ENCODE measurements at regions not wholly inside any gene's neighbourhood (a gene's known extent, or its start where the extent isn't known, plus 50 kb on each side); places are given as distances from the start of the nearest gene placed in this dataset.

- no peak for DNase-seq
Observed at GRCh38 chr18:60980422-60981005, 352.7 kb upstream of the CDH20 start.

- DNase-seq = no peak
Observed at GRCh38 chr18:60981682-60982328, 351.4 kb upstream of the CDH20 start.

GRCh38 chr18:60982329-60982695 lies 350.9 kb upstream of the CDH20 start:
- DNase-seq = no peak

DNA sequence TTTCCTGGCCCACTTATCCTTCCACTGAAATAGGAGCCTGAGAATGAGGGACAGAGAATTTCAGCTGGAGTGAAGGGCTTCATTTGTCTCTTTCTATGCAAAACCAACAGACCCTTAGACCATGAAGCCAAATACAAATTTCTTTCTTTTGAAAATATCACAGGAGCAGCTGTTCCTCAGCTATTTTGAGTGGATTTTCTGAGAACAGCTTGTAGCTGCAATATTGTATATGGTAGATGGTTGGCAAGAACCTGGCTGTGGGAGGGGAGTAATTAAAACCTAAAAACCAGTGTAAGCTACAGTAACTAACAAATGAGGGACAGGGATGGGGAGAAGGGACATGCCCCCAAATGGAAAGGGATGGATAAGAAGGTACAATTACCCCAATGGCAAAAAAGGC lies 350.3 kb upstream of the CDH20 start:
- no peak for DNase-seq

GRCh38 chr18:60984510-60984909 lies 348.7 kb upstream of the CDH20 start:
- DNase-seq = peak in 1 of 3 donors; percentile 47

GRCh38 chr18:60987963-60988362 lies 345.3 kb upstream of the CDH20 start:
- DNase-seq = no peak

GRCh38 chr18:60996326-60996725 lies 336.9 kb upstream of the CDH20 start:
- DNase-seq = peak; percentile 18 to 63 (median 21)

DNA sequence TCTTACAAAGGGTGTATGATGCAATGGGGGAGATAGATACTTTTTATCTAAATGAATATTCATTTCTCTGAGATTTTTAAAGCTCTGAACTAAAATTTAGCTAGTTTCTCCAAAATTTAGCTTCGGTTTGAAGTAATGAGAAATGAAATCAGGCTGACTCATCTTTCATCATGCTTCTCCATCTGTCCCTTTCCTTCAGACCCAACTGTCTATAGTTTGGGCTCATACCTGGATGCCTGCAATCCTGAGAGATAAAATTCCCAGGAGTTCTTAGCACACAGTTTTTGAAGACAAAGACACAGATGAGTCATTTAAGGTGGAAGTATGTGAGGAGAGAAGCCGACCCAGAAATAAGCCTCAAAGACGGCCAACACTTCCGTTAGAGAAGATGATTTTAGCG lies 336.4 kb upstream of the CDH20 start:
- no peak for DNase-seq

GRCh38 chr18:61001138-61001537 lies 332.1 kb upstream of the CDH20 start:
- DNase-seq = no peak

GRCh38 chr18:61006687-61007224 lies 326.5 kb upstream of the CDH20 start:
- DNase-seq = no peak

- no peak for DNase-seq
Observed at GRCh38 chr18:61019338-61020301, 313.6 kb upstream of the CDH20 start.

GRCh38 chr18:61025596-61025995 lies 307.6 kb upstream of the CDH20 start:
- DNase-seq = no peak

DNA sequence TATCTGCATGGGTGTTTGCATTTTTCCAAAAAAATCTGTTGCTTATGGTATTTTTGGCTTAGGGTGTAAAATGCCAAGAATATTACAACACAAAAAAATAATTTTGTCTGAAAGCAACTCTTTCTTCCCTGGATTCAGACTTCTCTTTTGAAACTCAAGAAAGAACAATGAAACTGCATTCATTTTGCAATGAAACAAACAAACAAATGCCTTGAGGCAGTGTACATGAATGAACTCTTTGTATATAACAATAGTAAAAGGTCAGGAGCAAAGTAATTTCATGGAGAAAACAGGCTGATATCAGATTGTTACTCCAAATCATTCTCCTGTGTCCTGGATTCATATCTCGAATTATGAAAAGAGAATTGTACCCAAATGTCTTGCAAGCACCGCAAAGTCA lies 301.6 kb upstream of the CDH20 start:
- no peak for DNase-seq

DNA sequence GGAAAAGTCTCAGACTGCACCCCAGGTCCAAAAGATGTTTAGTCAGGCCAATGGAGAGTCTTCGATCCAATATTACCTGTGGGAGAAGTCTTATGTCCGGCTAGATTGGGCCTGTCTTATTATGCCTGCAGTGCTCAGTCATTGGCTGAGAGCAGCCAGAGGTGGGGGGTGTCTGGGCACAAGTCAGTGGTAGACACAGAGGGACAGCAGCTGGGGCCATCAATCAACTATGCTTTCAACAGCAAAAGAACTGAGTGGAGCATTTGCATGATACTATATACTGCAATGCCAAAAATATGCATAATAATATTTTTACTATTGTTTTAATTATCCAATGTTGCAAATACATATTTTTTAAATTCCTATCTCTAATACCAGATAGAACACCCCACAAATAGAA lies 298.6 kb upstream of the CDH20 start:
- peak; percentile 38 to 47 (median 38) for DNase-seq

GRCh38 chr18:61039251-61039650 lies 294.0 kb upstream of the CDH20 start:
- no peak for DNase-seq

- peak in 1 of 3 donors; percentile 8 for DNase-seq
Observed at GRCh38 chr18:61047794-61048193, 285.4 kb upstream of the CDH20 start.

GRCh38 chr18:61057443-61057842 lies 275.8 kb upstream of the CDH20 start:
- no peak for DNase-seq

GRCh38 chr18:61062258-61062657 lies 271.0 kb upstream of the CDH20 start:
- DNase-seq = no peak

GRCh38 chr18:61064911-61065310 lies 268.3 kb upstream of the CDH20 start:
- DNase-seq = no peak

- DNase-seq = peak; percentile 15 to 50 (median 16)
Observed at GRCh38 chr18:61076986-61077385, 256.2 kb upstream of the CDH20 start.

- no peak for DNase-seq
Observed at GRCh38 chr18:61079714-61080113, 253.5 kb upstream of the CDH20 start.

GRCh38 chr18:61080954-61081528 lies 252.2 kb upstream of the CDH20 start:
- no peak for DNase-seq
